Dendritic cell treated with granulocyte-macrophage colony-stimulating factor and Interleukin-4, amounts not matched to agents 40 ng/mL and 50 ng/mL, for 4 days (primary cell): ENCODE measurements at regions not wholly inside any gene's neighbourhood (a gene's known extent, or its start where the extent isn't known, plus 50 kb on each side); places are given as distances from the start of the nearest gene placed in this dataset.
"Not testable (repeated sequence)": the region's sequence is repeated elsewhere in the genome, so short reads cannot be mapped to it uniquely, and the experiment has no call there.

Experiments used
- H3K27ac Mint-ChIP-seq: one replicate; pipeline ENCODE4 v1.8.0; 2022; ENCODE audit warnings: mild to moderate bottlenecking, mixed read lengths
- H3K27me3 Mint-ChIP-seq: one replicate; pipeline ENCODE4 v1.8.0; 2022; ENCODE audit warnings: mild to moderate bottlenecking, mixed read lengths
- H3K36me3 Mint-ChIP-seq: one replicate; pipeline ENCODE4 v1.8.0; 2022; ENCODE audit warnings: low read depth, mixed read lengths
- H3K4me1 Mint-ChIP-seq: one replicate; pipeline ENCODE4 v1.8.0; 2022; ENCODE audit warnings: low read depth, mixed read lengths
- H3K4me3 Mint-ChIP-seq: one replicate; pipeline ENCODE4 v1.8.0; 2022; ENCODE audit warnings: mild to moderate bottlenecking, moderate library complexity, mixed read lengths
- H3K9me3 Mint-ChIP-seq: one replicate; pipeline ENCODE4 v1.8.0; 2022; ENCODE audit warnings: mixed read lengths
- intact Hi-C: fragments of 100-400 bp; cut with micrococcal nuclease; formaldehyde crosslinking; loops from one replicate; pipeline ENCODE4 v1.15.0; 2022

DNA sequence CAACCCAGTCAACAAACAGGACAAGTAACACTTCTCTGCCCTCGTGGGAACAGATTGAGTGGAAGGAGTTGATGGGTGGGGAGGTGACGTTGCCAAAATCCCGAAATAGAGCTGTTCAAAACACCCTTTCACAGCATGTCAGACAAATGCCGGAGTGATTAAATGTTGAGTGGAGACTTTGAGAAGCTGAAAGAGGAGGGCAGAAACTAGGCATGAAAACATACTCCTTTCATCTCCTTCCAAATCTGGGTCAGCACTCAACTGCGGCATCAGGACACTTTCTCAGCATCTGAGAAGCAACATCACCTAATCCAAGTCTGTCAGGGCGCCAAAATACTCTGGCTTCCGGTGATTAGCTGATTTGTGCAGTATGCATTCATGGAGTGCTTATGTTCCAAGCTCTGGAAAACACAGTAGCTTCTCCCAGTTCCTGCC lies 51.5 kb upstream of the MRI1 start:
- peaks cover 1% of the 10 kb centered on the region for H3K4me1 Mint-ChIP-seq
- H3K9me3 Mint-ChIP-seq, result no peaks in the 10 kb centered on the region
- H3K36me3 Mint-ChIP-seq, result no peaks in the 10 kb centered on the region
- no peak overlapping the region for H3K4me3 Mint-ChIP-seq
- intact Hi-C loops, result no loop called here
- H3K27me3 Mint-ChIP-seq, result peaks cover 31% of the 10 kb centered on the region
- no peak overlapping the region for H3K27ac Mint-ChIP-seq

DNA sequence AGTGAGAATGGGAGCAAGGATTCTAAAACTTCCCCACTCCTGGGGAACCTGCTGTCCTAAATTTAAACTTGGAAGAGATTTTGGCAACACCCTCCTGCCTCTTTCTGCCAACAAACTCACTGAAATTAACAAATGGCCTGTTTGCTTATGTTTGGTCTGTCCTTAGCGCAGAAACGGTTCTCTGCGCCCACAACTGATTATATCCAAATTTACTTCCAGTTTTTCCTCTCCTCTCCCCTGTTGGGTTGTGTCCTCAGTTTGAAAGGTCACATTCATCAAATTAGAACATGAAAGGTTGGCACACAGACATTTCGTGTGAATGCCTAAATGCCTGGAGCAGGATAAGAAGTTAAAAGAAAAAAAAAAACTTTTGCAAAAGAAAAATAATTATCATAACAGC lies 56.4 kb upstream of the MRI1 start:
- H3K27ac Mint-ChIP-seq, result no peak overlapping the region
- intact Hi-C loops, result no loop called here

DNA sequence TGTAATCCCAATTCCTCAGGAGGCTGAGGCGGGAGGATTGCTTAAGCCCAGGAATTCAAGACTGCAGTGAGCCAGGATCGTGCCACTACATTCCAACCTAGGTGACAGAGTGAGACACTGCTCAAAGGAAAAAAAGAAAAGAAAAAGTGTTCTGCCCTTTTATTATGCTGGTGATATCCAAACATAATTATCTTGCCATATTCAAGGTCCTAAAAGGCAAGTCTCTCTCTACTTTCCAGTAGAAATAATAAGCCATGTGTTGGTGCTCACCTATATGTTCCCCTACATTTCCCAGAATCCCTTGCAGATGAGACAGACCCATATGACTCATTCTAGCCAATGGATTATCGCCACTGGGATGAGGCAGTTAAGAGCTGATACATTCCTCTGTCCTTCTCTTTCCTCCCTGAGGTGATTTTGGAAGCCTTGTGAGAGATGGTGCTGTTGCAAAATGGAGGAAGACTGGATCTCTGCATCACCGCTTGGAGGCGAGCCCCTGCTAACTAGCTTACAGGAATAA lies 58.3 kb upstream of the MRI1 start:
- no peaks in the 10 kb centered on the region for H3K9me3 Mint-ChIP-seq
- intact Hi-C loops, result no loop called here
- H3K4me3 Mint-ChIP-seq, result no peak overlapping the region
- H3K27me3 Mint-ChIP-seq, result peaks cover 22% of the 10 kb centered on the region
- no peaks in the 10 kb centered on the region for H3K4me1 Mint-ChIP-seq
- no peak overlapping the region for H3K27ac Mint-ChIP-seq
- H3K36me3 Mint-ChIP-seq, result no peaks in the 10 kb centered on the region

More for the DNA sequence above, 56.4 kb upstream of the MRI1 start:
- H3K4me1 Mint-ChIP-seq, result no peaks in the 10 kb centered on the region
- H3K36me3 Mint-ChIP-seq, result no peaks in the 10 kb centered on the region
- no peak overlapping the region for H3K4me3 Mint-ChIP-seq
- no peaks in the 10 kb centered on the region for H3K9me3 Mint-ChIP-seq
- peaks cover 21% of the 10 kb centered on the region for H3K27me3 Mint-ChIP-seq

- Mint-ChIP-seq H3K27ac (no peak overlapping the region), H3K36me3 (no peaks in the 10 kb centered on the region)
- intact Hi-C loops, result no loop called here
These were observed 59.1 kb upstream of the MRI1 start for GRCh38 chr19:13705201-13705600.

DNA sequence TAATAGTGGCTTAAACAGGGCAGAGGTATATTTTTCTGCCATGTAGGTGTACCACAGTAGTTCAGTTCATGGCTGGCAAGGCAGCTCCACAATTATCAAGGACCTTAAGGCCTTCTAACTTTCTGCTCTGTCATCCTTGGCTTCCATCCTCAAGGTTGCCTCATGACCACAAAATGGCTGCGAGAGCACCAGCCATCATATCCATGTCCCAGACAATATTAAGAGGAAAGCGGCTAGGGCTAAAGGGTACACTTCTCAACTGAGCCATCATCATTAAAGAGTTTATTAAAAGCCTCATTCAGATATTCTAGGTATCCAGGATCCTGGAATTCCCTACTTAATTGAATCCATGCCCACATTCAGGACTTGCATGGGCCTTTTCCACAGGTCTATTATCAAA lies 62.7 kb upstream of the MRI1 start:
- Mint-ChIP-seq H3K9me3 (no peaks in the 10 kb centered on the region), H3K36me3 (no peaks in the 10 kb centered on the region), H3K4me1 (no peaks in the 10 kb centered on the region), H3K27ac (no peak overlapping the region), H3K27me3 (peaks cover 27% of the 10 kb centered on the region), H3K4me3 (no peak overlapping the region)
- intact Hi-C loops, result no loop called here

More at GRCh38 chr19:13705201-13705600, 59.1 kb upstream of the MRI1 start:
- Mint-ChIP-seq H3K27me3 (peaks cover 25% of the 10 kb centered on the region), H3K4me3 (no peak overlapping the region), H3K9me3 (no peaks in the 10 kb centered on the region), H3K4me1 (no peaks in the 10 kb centered on the region)

- H3K27me3 Mint-ChIP-seq, result peaks cover 26% of the 10 kb centered on the region
- H3K36me3 Mint-ChIP-seq, result no peaks in the 10 kb centered on the region
- intact Hi-C loops, result no loop called here
- no peak overlapping the region for H3K27ac Mint-ChIP-seq
- no peaks in the 10 kb centered on the region for H3K4me1 Mint-ChIP-seq
- H3K4me3 Mint-ChIP-seq, result no peak overlapping the region
- no peaks in the 10 kb centered on the region for H3K9me3 Mint-ChIP-seq
These were observed 63.7 kb upstream of the MRI1 start for GRCh38 chr19:13700621-13701020.

DNA sequence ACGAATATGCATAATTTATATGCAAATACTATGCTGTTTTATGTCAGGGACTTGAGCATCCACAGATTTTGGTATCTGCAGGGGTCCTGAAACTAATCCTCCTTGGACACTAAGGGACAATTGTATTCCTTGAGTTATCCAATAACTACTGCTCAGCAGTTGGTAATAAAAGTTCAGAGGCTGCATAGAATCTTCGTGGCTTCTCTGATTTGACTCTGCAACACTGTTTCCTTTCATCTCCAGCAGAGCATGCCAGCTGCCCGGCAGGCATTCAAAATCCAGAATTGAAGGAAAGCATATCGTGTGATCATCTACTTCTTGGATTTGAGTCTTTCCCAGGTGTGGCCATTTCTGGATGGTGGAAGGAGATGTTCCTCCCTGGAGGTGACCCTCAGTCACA lies 64.5 kb upstream of the MRI1 start:
- H3K27me3 Mint-ChIP-seq, result peaks cover 24% of the 10 kb centered on the region
- no peak overlapping the region for H3K27ac Mint-ChIP-seq
- intact Hi-C loops, result no loop called here

GRCh38 chr19:13696839-13697238 lies 67.5 kb upstream of the MRI1 start:
- intact Hi-C loops, result no loop called here
- H3K27ac Mint-ChIP-seq, result no peak overlapping the region
- peaks cover 30% of the 10 kb centered on the region for H3K27me3 Mint-ChIP-seq
- no peaks in the 10 kb centered on the region for H3K9me3 Mint-ChIP-seq
- H3K4me1 Mint-ChIP-seq, result no peaks in the 10 kb centered on the region
- no peaks in the 10 kb centered on the region for H3K36me3 Mint-ChIP-seq
- H3K4me3 Mint-ChIP-seq, result no peak overlapping the region

More for the DNA sequence above, 64.5 kb upstream of the MRI1 start:
- no peaks in the 10 kb centered on the region for H3K36me3 Mint-ChIP-seq
- H3K9me3 Mint-ChIP-seq, result no peaks in the 10 kb centered on the region
- H3K4me1 Mint-ChIP-seq, result no peaks in the 10 kb centered on the region
- H3K4me3 Mint-ChIP-seq, result no peak overlapping the region

- Mint-ChIP-seq H3K4me1 (no peaks in the 10 kb centered on the region), H3K27ac (no peak overlapping the region), H3K36me3 (no peaks in the 10 kb centered on the region), H3K4me3 (no peak overlapping the region), H3K27me3 (peaks cover 18% of the 10 kb centered on the region), H3K9me3 (no peaks in the 10 kb centered on the region)
- intact Hi-C loops, result no loop called here
These were observed 70.4 kb upstream of the MRI1 start for GRCh38 chr19:13693889-13694288.

- Mint-ChIP-seq H3K9me3 (no peaks in the 10 kb centered on the region), H3K4me1 (no peaks in the 10 kb centered on the region)
- intact Hi-C loops, result no loop called here
These were observed 72.5 kb upstream of the MRI1 start for GRCh38 chr19:13691569-13692435.

DNA sequence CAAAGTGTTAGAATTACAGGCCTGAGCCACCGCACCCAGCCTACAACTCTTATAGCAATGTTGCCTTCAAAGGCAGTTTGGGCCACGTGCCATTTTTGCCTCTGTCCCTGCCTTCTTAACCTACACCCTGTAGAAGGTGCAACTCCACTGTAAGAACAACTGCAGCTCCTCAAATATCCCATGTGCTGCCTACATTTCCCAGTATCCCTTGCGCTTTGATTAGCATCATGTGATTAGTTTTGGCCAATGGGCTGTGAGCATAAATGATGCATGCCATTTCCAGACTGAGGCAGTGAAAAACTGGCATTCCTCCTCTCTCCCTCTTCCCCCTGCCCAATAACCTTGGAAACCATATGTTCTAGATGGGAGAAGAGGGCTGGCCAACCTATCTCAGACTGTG lies 75.2 kb upstream of the MRI1 start:
- no peak overlapping the region for H3K27ac Mint-ChIP-seq
- intact Hi-C loops, result no loop called here
- H3K4me1 Mint-ChIP-seq, result no peaks in the 10 kb centered on the region
- H3K27me3 Mint-ChIP-seq, result peaks cover 14% of the 10 kb centered on the region
- no peak overlapping the region for H3K4me3 Mint-ChIP-seq
- no peaks in the 10 kb centered on the region for H3K9me3 Mint-ChIP-seq
- H3K36me3 Mint-ChIP-seq, result no peaks in the 10 kb centered on the region

More at GRCh38 chr19:13691569-13692435, 72.5 kb upstream of the MRI1 start:
- Mint-ChIP-seq H3K36me3 (no peaks in the 10 kb centered on the region), H3K27ac (no peak overlapping the region), H3K4me3 (no peak overlapping the region), H3K27me3 (peaks cover 14% of the 10 kb centered on the region)

DNA sequence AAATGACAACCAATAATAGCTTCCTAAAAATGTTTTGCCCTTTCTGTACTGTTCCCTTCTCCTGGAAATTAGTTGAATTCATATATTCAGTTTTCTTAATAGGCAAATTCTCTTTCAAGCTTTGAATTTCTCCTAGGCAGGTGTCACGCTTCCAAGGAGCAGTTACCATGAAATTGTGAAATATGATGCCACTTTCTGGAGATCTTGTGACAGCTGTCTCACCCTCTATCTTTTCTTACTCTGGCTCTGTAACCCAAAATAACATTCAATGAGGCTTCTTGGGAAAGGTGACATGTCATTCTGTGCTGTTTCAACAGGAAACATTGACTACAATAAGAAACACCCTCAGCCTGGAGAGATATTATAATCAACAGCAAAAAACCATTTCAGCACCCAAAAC lies 80.3 kb upstream of the MRI1 start:
- Mint-ChIP-seq H3K27me3 (peaks cover 15% of the 10 kb centered on the region), H3K4me1 (no peaks in the 10 kb centered on the region), H3K9me3 (peaks cover 16% of the 10 kb centered on the region), H3K4me3 (no peak overlapping the region), H3K27ac (no peak overlapping the region), H3K36me3 (no peaks in the 10 kb centered on the region)
- intact Hi-C loops, result no loop called here

DNA sequence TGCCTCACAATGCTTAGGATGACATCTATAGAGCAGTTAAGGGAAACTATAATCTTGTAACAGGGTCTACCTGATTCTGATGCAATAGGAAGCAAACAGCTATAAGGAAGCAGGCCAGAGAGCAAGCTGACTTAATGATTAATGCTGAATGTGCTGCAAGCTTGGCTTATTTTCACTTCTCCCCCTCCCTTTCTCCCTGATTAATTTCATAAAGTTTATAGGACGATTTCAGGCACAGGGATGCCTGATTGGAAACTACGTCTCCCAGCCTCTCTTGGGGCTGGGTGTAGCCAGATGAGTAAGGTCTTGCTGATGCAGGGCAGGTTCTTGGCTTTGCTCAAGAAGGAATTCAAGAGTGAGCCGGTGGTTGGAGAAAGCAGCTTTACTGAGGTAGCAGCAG lies 82.8 kb upstream of the MRI1 start:
- Mint-ChIP-seq H3K4me3 (no peak overlapping the region), H3K9me3 (peaks cover 21% of the 10 kb centered on the region), H3K27ac (no peak overlapping the region), H3K4me1 (no peaks in the 10 kb centered on the region), H3K27me3 (peaks cover 12% of the 10 kb centered on the region), H3K36me3 (no peaks in the 10 kb centered on the region)
- intact Hi-C loops, result no loop called here

- H3K4me3 Mint-ChIP-seq, H3K4me1 Mint-ChIP-seq, H3K27ac Mint-ChIP-seq, intact Hi-C loops, H3K36me3 Mint-ChIP-seq: not testable (repeated sequence)
- Mint-ChIP-seq H3K27me3 (peaks cover 14% of the 10 kb centered on the region), H3K9me3 (peaks cover 21% of the 10 kb centered on the region)
These were observed 83.5 kb upstream of the MRI1 start for GRCh38 chr19:13680708-13681360.
